ENCODE measurements at regions not wholly inside any gene's neighbourhood (a gene's known extent, or its start where the extent isn't known, plus 50 kb on each side); places are given as distances from the start of the nearest gene placed in this dataset.

GRCh38 chr5:74241751-74242140, 398.8 kb downstream of the ENC1 start:
- no peak for TF ChIP-seq CTCF (tag by site-specific recombination; IDR thresholded peaks at IDR 0.05)
- TF ChIP-seq ZNF23 (tag by site-specific recombination; IDR thresholded peaks at IDR 0.05; ENCODE audit: borderline replicate concordance), result no peak
- TF ChIP-seq ZNF747 (tag by site-specific recombination; IDR thresholded peaks at IDR 0.05), result no peak
- TF ChIP-seq SP3 (tag by site-specific recombination; IDR thresholded peaks at IDR 0.05), result no peak
- no peak for TF ChIP-seq ZNF660 (tag by site-specific recombination; IDR thresholded peaks at IDR 0.05)
- TF ChIP-seq ATF2 (tag by site-specific recombination; IDR thresholded peaks at IDR 0.05; ENCODE audit: low read depth), result no peak
- no peak for TF ChIP-seq ZNF561 (tag by site-specific recombination; IDR thresholded peaks at IDR 0.05; ENCODE audit: borderline replicate concordance)
- no peak for TF ChIP-seq ZNF37A (tag by site-specific recombination; IDR thresholded peaks at IDR 0.05)
- TF ChIP-seq ZBTB26 (tag by site-specific recombination; optimal IDR thresholded peaks at IDR 0.05), result no peak
- TF ChIP-seq REST (tag by site-specific recombination; IDR thresholded peaks at IDR 0.05), result no peak
- TF ChIP-seq YY1 (tag by site-specific recombination; IDR thresholded peaks at IDR 0.05), result no peak
- no peak for TF ChIP-seq KLF16 (tag by site-specific recombination; IDR thresholded peaks at IDR 0.05)

All from HEK293 (cell line).